ENCODE measurements at regions not wholly inside any gene's neighbourhood (a gene's known extent, or its start where the extent isn't known, plus 50 kb on each side); places are given as distances from the start of the nearest gene placed in this dataset.

DNA sequence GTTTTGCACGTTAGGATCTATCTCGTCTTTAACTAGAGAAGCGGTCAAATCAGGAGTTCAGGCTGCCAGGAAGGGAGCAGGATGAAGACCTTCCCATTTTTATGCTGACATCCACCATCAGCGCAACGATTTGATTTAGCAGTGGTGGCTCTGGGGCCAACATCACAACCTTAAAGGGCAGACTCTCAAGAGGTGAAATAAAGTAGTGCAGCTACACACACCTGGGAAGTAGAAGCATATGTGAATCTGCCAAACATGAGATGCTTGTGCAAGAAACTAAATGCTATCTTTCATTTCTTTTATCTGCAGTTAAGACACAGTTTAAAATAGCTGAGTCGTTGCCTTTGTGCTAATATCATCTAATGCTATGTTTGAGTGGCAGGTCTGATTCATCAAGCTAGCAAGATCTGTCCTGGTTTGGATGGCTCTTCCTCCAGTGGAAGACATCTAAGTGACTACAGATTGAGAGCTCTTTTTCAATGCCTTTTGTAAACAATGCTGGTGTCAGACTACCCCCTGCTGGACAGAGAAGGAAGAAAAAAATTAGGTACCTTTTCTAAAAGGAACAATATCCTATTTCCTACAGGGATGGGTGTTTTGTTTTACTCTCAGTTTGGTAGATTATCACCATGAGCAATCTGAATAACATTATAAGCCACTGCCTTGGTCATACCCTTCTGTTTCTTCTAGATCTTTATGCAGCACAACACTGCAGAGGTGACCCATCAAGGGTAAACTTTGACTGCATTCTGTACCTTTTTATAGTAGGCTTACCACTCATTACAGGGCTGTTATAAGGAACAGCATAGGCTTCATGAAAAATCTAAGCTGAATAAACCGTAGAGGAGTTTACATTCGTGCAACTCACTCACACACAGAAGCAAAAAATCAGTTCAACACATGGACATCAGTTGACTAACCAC is 171.6 kb upstream of the FBXL4 start (continued):
- TF ChIP-seq FOSL1 (IDR thresholded peaks at IDR 0.05; ENCODE audit: insufficient read depth, low read depth, low read length) (no peak), SAP30 (IDR thresholded peaks at IDR 0.05; ENCODE audit: insufficient read depth, insufficient replicate concordance, low read length) (no peak)
